Gastroesophageal sphincter (tissue), 4 donors: ENCODE measurements at regions not wholly inside any gene's neighbourhood (a gene's known extent, or its start where the extent isn't known, plus 50 kb on each side); places are given as distances from the start of the nearest gene placed in this dataset.

Experiments used
- ATAC-seq: fragments of 150-250 bp; one replicate; pipeline ENCODE4 v1.9.1; 2016; ENCODE audit warnings: mild to moderate bottlenecking, moderate library complexity
- H3K27ac ChIP-seq, 4 donors: fragments of 200-600 bp; sonication (generic) in 3 of 4; 1 replicate in 3 of 4; 2 replicates in 1 of 4; pipeline ENCODE4 v1.5.1; 2016 to 2019
- H3K27me3 ChIP-seq: fragments of 200-600 bp; sonication (generic); one replicate; pipeline ENCODE4 v1.5.1; 2019
- H3K36me3 ChIP-seq, 2 donors: fragments of 200-600 bp; sonication (generic); one replicate each; pipeline ENCODE4 v1.5.1; 2019; ENCODE audit warnings: control low read depth in 1 of 2
- H3K4me1 ChIP-seq, 3 donors: fragments of 200-600 bp; sonication (generic); 1 replicate in 2 of 3; 2 replicates in 1 of 3; pipeline ENCODE4 v1.5.1; 2016 to 2019; ENCODE audit warnings: control low read depth in 2 of 3
- H3K4me3 ChIP-seq, 2 donors: fragments of 200-600 bp; sonication (generic); one replicate each; pipeline ENCODE4 v1.5.1; 2019; ENCODE audit warnings: mild to moderate bottlenecking in 1 of 2, moderate library complexity in 1 of 2
- H3K9me3 ChIP-seq, 3 donors: fragments of 200-600 bp; sonication (generic); one replicate each; pipeline ENCODE4 v1.5.1; 2017 to 2019; ENCODE audit warnings: control low read depth in 2 of 3
- CTCF ChIP-seq, 4 experiments: fragments of 200-600 bp in 2 of 4; fragments of 450-650 bp in 2 of 4; sonication (generic) in 1 of 4; IDR thresholded peaks; one replicate each; pipeline ENCODE4 v1.5.1; 2017 to 2019; ENCODE audit warnings: antibody characterized with exemption in 4 of 4, mild to moderate bottlenecking in 2 of 4, moderate library complexity in 2 of 4
- EP300 ChIP-seq: sonication (generic); formaldehyde crosslinking; IDR thresholded peaks from one replicate; pipeline ENCODE4 v1.6.1; 2017; ENCODE audit warnings: antibody characterized with exemption, mild to moderate bottlenecking
- POLR2A ChIP-seq, 2 donors: fragments of 450-650 bp; IDR thresholded peaks; one replicate each; pipeline ENCODE4 v1.6.1; 2017; ENCODE audit warnings: antibody characterized with exemption in 2 of 2, mild to moderate bottlenecking in 2 of 2, moderate library complexity in 1 of 2
- POLR2AphosphoS5 ChIP-seq: sonication (generic); formaldehyde crosslinking; IDR thresholded peaks from one replicate; pipeline ENCODE4 v1.6.1; 2017; ENCODE audit warnings: antibody characterized with exemption
- WGBS, 2 donors: methylation state at CpG; one replicate each; pipeline ENCODE4 v1.1.5; 2018; ENCODE audit warnings: low coverage in 1 of 2; 5-methylcytosine and 5-hydroxymethylcytosine counted together

- Histone ChIP-seq H3K9me3 (no peaks in the 10 kb centered on the region), H3K4me3 (no peak overlapping the region), H3K27ac (no peak overlapping the region), H3K4me1 (no peaks in the 10 kb centered on the region), H3K36me3 (no peaks in the 10 kb centered on the region), H3K27me3 (no peaks in the 10 kb centered on the region)
- ATAC-seq, result no peak
- no peak for TF ChIP-seq EP300
- TF ChIP-seq POLR2AphosphoS5, result no peak
- TF ChIP-seq POLR2A (IDR thresholded peaks at IDR 0.05), result no peak
- no peak for TF ChIP-seq CTCF (IDR thresholded peaks at IDR 0.05)
- 48 to 65% methylated on average over 2 to 3 of the region's 3 CpGs for WGBS, 2 donors
Observed at GRCh38 chrX:40385682-40386081, 195.1 kb upstream of the ATP6AP2 start.

- ATAC-seq, result no peak
- no peaks in the 10 kb centered on the region for H3K36me3 ChIP-seq
- H3K4me3 ChIP-seq, result no peak overlapping the region
- H3K27ac ChIP-seq, result no peak overlapping the region
- TF ChIP-seq POLR2AphosphoS5 (no peak), CTCF (IDR thresholded peaks at IDR 0.05) (no peak), EP300 (no peak), POLR2A (IDR thresholded peaks at IDR 0.05) (no peak)
- 80 to 86% methylated on average over 4 to 10 of the region's 10 CpGs for WGBS, 2 donors
- H3K4me1 ChIP-seq, result no peaks in the 10 kb centered on the region
- no peaks in the 10 kb centered on the region for H3K27me3 ChIP-seq
- H3K9me3 ChIP-seq, result no peaks in the 10 kb centered on the region
Observed at GRCh38 chrX:40385256-40385655, 195.5 kb upstream of the ATP6AP2 start.

GRCh38 chrX:40383969-40384368, 196.8 kb upstream of the ATP6AP2 start:
- no peak for ATAC-seq
- no peaks in the 10 kb centered on the region for H3K36me3 ChIP-seq
- H3K4me1 ChIP-seq, result no peaks in the 10 kb centered on the region
- H3K4me3 ChIP-seq, result no peak overlapping the region
- no CpG with 5 or more reads among the region's 4 CpGs for WGBS, 2 donors
- H3K9me3 ChIP-seq, result no peaks in the 10 kb centered on the region
- H3K27ac ChIP-seq, result no peak overlapping the region
- H3K27me3 ChIP-seq, result no peaks in the 10 kb centered on the region
- TF ChIP-seq CTCF (IDR thresholded peaks at IDR 0.05) (no peak), POLR2AphosphoS5 (no peak), EP300 (no peak)

- Histone ChIP-seq H3K4me3 (no peak overlapping the region), H3K36me3 (no peaks in the 10 kb centered on the region), H3K27ac (no peak overlapping the region), H3K9me3 (no peaks in the 10 kb centered on the region), H3K4me1 (no peaks in the 10 kb centered on the region), H3K27me3 (no peaks in the 10 kb centered on the region)
- ATAC-seq, result no peak
- TF ChIP-seq EP300 (no peak), POLR2A (IDR thresholded peaks at IDR 0.05) (no peak), POLR2AphosphoS5 (no peak), CTCF (IDR thresholded peaks at IDR 0.05) (no peak)
- 60 to 75% methylated on average over 6 of the region's 6 CpGs for WGBS, 2 donors
Observed at GRCh38 chrX:40383360-40383759, 197.4 kb upstream of the ATP6AP2 start.

- TF ChIP-seq POLR2A (IDR thresholded peaks at IDR 0.05), result no peak
- H3K4me3 ChIP-seq, result no peak overlapping the region
- no peak overlapping the region for H3K27ac ChIP-seq
- H3K27me3 ChIP-seq, result no peaks in the 10 kb centered on the region
- H3K9me3 ChIP-seq, result no peaks in the 10 kb centered on the region
- no peaks in the 10 kb centered on the region for H3K36me3 ChIP-seq
- H3K4me1 ChIP-seq, result no peaks in the 10 kb centered on the region
- no peak for ATAC-seq
- 45 to 57% methylated on average over 8 to 10 of the region's 16 CpGs for WGBS, 2 donors
Observed at GRCh38 chrX:40380655-40381488, 199.9 kb upstream of the ATP6AP2 start.
